Sigmoid colon (tissue), 6 donors: ENCODE measurements at regions not wholly inside any gene's neighbourhood (a gene's known extent, or its start where the extent isn't known, plus 50 kb on each side); places are given as distances from the start of the nearest gene placed in this dataset.

ENCODE experiments used
- DNase-seq: peaks from one replicate; pipeline ENCODE4 v3.0.0-alpha.2; 2019
- H3K27ac ChIP-seq, 4 donors: fragments of 200-600 bp; sonication (generic); one replicate each; pipeline ENCODE4 v1.5.1; 2016 to 2019; ENCODE audit warnings: mild to moderate bottlenecking in 1 of 4
- H3K27me3 ChIP-seq, 3 donors: fragments of 200-600 bp; sonication (generic); one replicate each; pipeline ENCODE4 v1.5.1; 2019; ENCODE audit warnings: mild to moderate bottlenecking in 1 of 3
- H3K36me3 ChIP-seq, 4 donors: fragments of 200-600 bp; sonication (generic); one replicate each; pipeline ENCODE4 v1.5.1; 2016 to 2019
- H3K4me1 ChIP-seq, 4 donors: fragments of 200-600 bp; sonication (generic); one replicate each; pipeline ENCODE4 v1.5.1; 2017 to 2019
- H3K4me3 ChIP-seq, 4 donors: fragments of 200-600 bp; sonication (generic); one replicate each; pipeline ENCODE4 v1.5.1; 2017 to 2019; ENCODE audit warnings: mild to moderate bottlenecking in 2 of 4, moderate library complexity in 1 of 4
- H3K9me3 ChIP-seq, 4 donors: fragments of 200-600 bp in 3 of 4; sonication (generic) in 3 of 4; one replicate each; pipeline versions ENCODE4 v1.5.1 to v1.6.1; 2013 to 2019
- CTCF ChIP-seq, 4 experiments: fragments of 450-650 bp in 3 of 4; fragments of 200-600 bp in 1 of 4; IDR thresholded peaks; one replicate each; pipeline ENCODE4 v1.5.1; 2016 to 2019; ENCODE audit warnings: antibody characterized with exemption in 4 of 4, mild to moderate bottlenecking in 3 of 4, moderate library complexity in 2 of 4
- EP300 ChIP-seq, 4 donors: sonication (generic); formaldehyde crosslinking; IDR thresholded peaks; one replicate each; pipeline ENCODE4 v1.6.1; 2017; ENCODE audit warnings: antibody characterized with exemption in 4 of 4
- POLR2A ChIP-seq, 2 donors: fragments of 450-650 bp; IDR thresholded peaks; one replicate each; pipeline ENCODE4 v1.6.1; 2016; ENCODE audit warnings: antibody characterized with exemption in 2 of 2, mild to moderate bottlenecking in 2 of 2, moderate library complexity in 2 of 2
- POLR2AphosphoS5 ChIP-seq, 4 donors: sonication (generic); formaldehyde crosslinking; IDR thresholded peaks; one replicate each; pipeline ENCODE4 v1.6.1; 2017; ENCODE audit warnings: antibody characterized with exemption in 4 of 4
- WGBS, 2 donors: extraction: QIAGEN DNeasy Blood & Tissue Kit; methylation state at CpG; one replicate each; pipeline ENCODE4 v1.1.7; 2013; 5-methylcytosine and 5-hydroxymethylcytosine counted together
- intact Hi-C: fragments of 100-400 bp; cut with DNase I; formaldehyde crosslinking; loops from one replicate; pipeline ENCODE4 v1.15.1; 2023
- donor health status: healthy with polysubstance abuse.
- donor health status: healthy.

- H3K4me1 ChIP-seq: no peaks in the 10 kb centered on the region
- 84 to 91% methylated on average over 5 of the region's 5 CpGs for WGBS, 2 donors
- H3K4me3 ChIP-seq: no peak overlapping the region
- no peaks in the 10 kb centered on the region for H3K27me3 ChIP-seq
- intact Hi-C loops: no loop called here
- no peak overlapping the region for H3K27ac ChIP-seq
- TF ChIP-seq POLR2AphosphoS5 (IDR thresholded peaks at IDR 0.05): no peak
- no peak for TF ChIP-seq POLR2A (IDR thresholded peaks at IDR 0.05)
- TF ChIP-seq EP300 (IDR thresholded peaks at IDR 0.05): no peak
- TF ChIP-seq CTCF (IDR thresholded peaks at IDR 0.05): no peak
- DNase-seq: no peak
- no peaks in the 10 kb centered on the region for H3K36me3 ChIP-seq
- H3K9me3 ChIP-seq: no peaks in the 10 kb centered on the region
Measured at GRCh38 chr18:51480407-51481261, 283.2 kb upstream of the MEX3C start.

GRCh38 chr18:51486735-51487366 lies 289.4 kb upstream of the MEX3C start:
- intact Hi-C loops: no loop called here
- no peaks in the 10 kb centered on the region for H3K4me1 ChIP-seq
- no peak for DNase-seq
- H3K36me3 ChIP-seq: no peaks in the 10 kb centered on the region
- H3K9me3 ChIP-seq: no peaks in the 10 kb centered on the region
- no peak overlapping the region for H3K27ac ChIP-seq
- no peak for TF ChIP-seq EP300 (IDR thresholded peaks at IDR 0.05)
- no peak for TF ChIP-seq CTCF (IDR thresholded peaks at IDR 0.05)
- no peak for TF ChIP-seq POLR2AphosphoS5 (IDR thresholded peaks at IDR 0.05)
- TF ChIP-seq POLR2A (IDR thresholded peaks at IDR 0.05): no peak
- 79 to 84% methylated on average over 6 of the region's 6 CpGs for WGBS, 2 donors
- no peak overlapping the region for H3K4me3 ChIP-seq
- H3K27me3 ChIP-seq: no peaks in the 10 kb centered on the region

GRCh38 chr18:51490417-51490816 lies 292.9 kb upstream of the MEX3C start:
- Histone ChIP-seq H3K27ac (no peak overlapping the region), H3K9me3 (no peaks in the 10 kb centered on the region), H3K36me3 (no peaks in the 10 kb centered on the region), H3K4me3 (no peak overlapping the region), H3K4me1 (no peaks in the 10 kb centered on the region), H3K27me3 (no peaks in the 10 kb centered on the region)
- no peak for TF ChIP-seq CTCF (IDR thresholded peaks at IDR 0.05)
- TF ChIP-seq POLR2A (IDR thresholded peaks at IDR 0.05): no peak
- TF ChIP-seq EP300 (IDR thresholded peaks at IDR 0.05): no peak
- no peak for TF ChIP-seq POLR2AphosphoS5 (IDR thresholded peaks at IDR 0.05)
- intact Hi-C loops: no loop called here
- WGBS, 2 donors: 92 to 93% methylated on average over 3 of the region's 3 CpGs
- no peak for DNase-seq

DNA sequence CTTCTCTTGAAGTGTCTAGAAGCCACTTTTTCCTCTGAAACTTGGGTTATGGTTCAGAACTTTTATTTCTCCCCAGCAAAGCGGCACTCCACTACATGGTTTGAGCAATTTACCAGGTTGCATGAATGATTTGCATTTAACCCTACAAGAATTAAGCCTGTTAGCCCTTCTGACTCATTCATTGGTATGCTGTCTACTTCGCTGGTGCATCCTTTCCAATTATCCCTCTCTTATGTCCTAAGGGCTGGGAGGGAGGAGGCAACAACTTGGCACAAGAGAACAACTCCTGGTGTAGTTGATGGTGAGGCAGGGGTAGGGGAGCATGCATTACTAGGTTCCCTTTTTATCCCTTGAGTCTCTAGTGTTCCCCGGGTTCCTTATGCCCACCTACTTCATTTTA lies 293.4 kb upstream of the MEX3C start:
- intact Hi-C loops: no loop called here
- H3K4me1 ChIP-seq: no peaks in the 10 kb centered on the region
- no peaks in the 10 kb centered on the region for H3K9me3 ChIP-seq
- H3K36me3 ChIP-seq: no peaks in the 10 kb centered on the region
- TF ChIP-seq POLR2A (IDR thresholded peaks at IDR 0.05) (no peak), POLR2AphosphoS5 (IDR thresholded peaks at IDR 0.05) (no peak), CTCF (IDR thresholded peaks at IDR 0.05) (no peak), EP300 (IDR thresholded peaks at IDR 0.05) (no peak)
- H3K27ac ChIP-seq: no peak overlapping the region
- H3K27me3 ChIP-seq: no peaks in the 10 kb centered on the region
- H3K4me3 ChIP-seq: no peak overlapping the region
- DNase-seq: no peak
- WGBS, 2 donors: 66 to 83% methylated on average over 3 of the region's 3 CpGs
